Urothelium cell line (cell line): ENCODE measurements at regions not wholly inside any gene's neighbourhood (a gene's known extent, or its start where the extent isn't known, plus 50 kb on each side); places are given as distances from the start of the nearest gene placed in this dataset.
"Not testable (repeated sequence)": the region's sequence is repeated elsewhere in the genome, so short reads cannot be mapped to it uniquely, and the experiment has no call there.

Experiments
- DNase-seq: peaks from one replicate; pipeline ENCODE4 v3.0.0; 2011; ENCODE audit warnings: low spot score, mixed read lengths
- FAIRE-seq: peaks from 2 replicates; lab custom pipeline; 2011; peaks lifted over from hg19 to GRCh38; lab: Jason Lieb, UNC

- FAIRE-seq = no peak
- no peak for DNase-seq
Observed at GRCh38 chr2:184370954-184371353, 227.4 kb upstream of the ZNF804A start.

GRCh38 chr2:184371641-184372040 is 226.7 kb upstream of the ZNF804A start:
- DNase-seq = no peak
- no peak for FAIRE-seq

- DNase-seq (no peak), FAIRE-seq (no peak)
Observed at GRCh38 chr2:184372484-184372883, 225.8 kb upstream of the ZNF804A start.

- no peak for FAIRE-seq
- no peak for DNase-seq
Observed at GRCh38 chr2:184394642-184395041, 203.7 kb upstream of the ZNF804A start.

- FAIRE-seq (no peak), DNase-seq (no peak)
Observed at GRCh38 chr2:184402381-184402780, 195.9 kb upstream of the ZNF804A start.

GRCh38 chr2:184407041-184407630 is 191.2 kb upstream of the ZNF804A start:
- not testable (repeated sequence) for DNase-seq, FAIRE-seq

- FAIRE-seq = no peak
- DNase-seq = no peak
Observed at GRCh38 chr2:184410160-184410559, 188.2 kb upstream of the ZNF804A start.

GRCh38 chr2:184413221-184413620 is 185.1 kb upstream of the ZNF804A start:
- DNase-seq = no peak
- FAIRE-seq = no peak

- DNase-seq (no peak), FAIRE-seq (no peak)
Observed at GRCh38 chr2:184413671-184414229, 184.6 kb upstream of the ZNF804A start.

GRCh38 chr2:184416146-184416913 is 182.0 kb upstream of the ZNF804A start:
- DNase-seq (no peak), FAIRE-seq (no peak)

GRCh38 chr2:184419744-184420143 is 178.6 kb upstream of the ZNF804A start:
- no peak for DNase-seq

GRCh38 chr2:184421456-184421855 is 176.9 kb upstream of the ZNF804A start:
- FAIRE-seq, DNase-seq: not testable (repeated sequence)

More at GRCh38 chr2:184419744-184420143, 178.6 kb upstream of the ZNF804A start:
- FAIRE-seq = no peak

- no peak for DNase-seq
- no peak for FAIRE-seq
Observed at GRCh38 chr2:184425083-184425482, 173.2 kb upstream of the ZNF804A start.

- no peak for DNase-seq
- no peak for FAIRE-seq
Observed at GRCh38 chr2:184444217-184444616, 154.1 kb upstream of the ZNF804A start.

- no peak for DNase-seq
- no peak for FAIRE-seq
Observed at GRCh38 chr2:184444623-184445223, 153.6 kb upstream of the ZNF804A start.

- no peak for FAIRE-seq
- no peak for DNase-seq
Observed at GRCh38 chr2:184449760-184450159, 148.6 kb upstream of the ZNF804A start.

GRCh38 chr2:184452907-184453306 is 145.4 kb upstream of the ZNF804A start:
- no peak for FAIRE-seq
- no peak for DNase-seq

GRCh38 chr2:184455624-184456023 is 142.7 kb upstream of the ZNF804A start:
- FAIRE-seq = no peak
- DNase-seq = no peak

- not testable (repeated sequence) for FAIRE-seq, DNase-seq
Observed at GRCh38 chr2:184456693-184457092, 141.6 kb upstream of the ZNF804A start.

- no peak for DNase-seq
- no peak for FAIRE-seq
Observed at GRCh38 chr2:184463102-184463865, 135.0 kb upstream of the ZNF804A start.

- FAIRE-seq (no peak), DNase-seq (no peak)
Observed at GRCh38 chr2:184463866-184464248, 134.5 kb upstream of the ZNF804A start.
